Stimulated activated CD8-positive, alpha-beta memory T cell treated with anti-CD3 and anti-CD28 coated beads, Interleukin-12 subunit alpha, Interleukin-12 subunit beta, amount 100 ng/mL, for 24 hours (primary cell): ENCODE measurements at regions not wholly inside any gene's neighbourhood (a gene's known extent, or its start where the extent isn't known, plus 50 kb on each side); places are given as distances from the start of the nearest gene placed in this dataset.
"Not testable (repeated sequence)": the region's sequence is repeated elsewhere in the genome, so short reads cannot be mapped to it uniquely, and the experiment has no call there.

Experiments used
- DNase-seq: peaks from one replicate; pipeline ENCODE4 v3.0.0-alpha.2; 2020; ENCODE audit errors: extremely low read depth

DNA sequence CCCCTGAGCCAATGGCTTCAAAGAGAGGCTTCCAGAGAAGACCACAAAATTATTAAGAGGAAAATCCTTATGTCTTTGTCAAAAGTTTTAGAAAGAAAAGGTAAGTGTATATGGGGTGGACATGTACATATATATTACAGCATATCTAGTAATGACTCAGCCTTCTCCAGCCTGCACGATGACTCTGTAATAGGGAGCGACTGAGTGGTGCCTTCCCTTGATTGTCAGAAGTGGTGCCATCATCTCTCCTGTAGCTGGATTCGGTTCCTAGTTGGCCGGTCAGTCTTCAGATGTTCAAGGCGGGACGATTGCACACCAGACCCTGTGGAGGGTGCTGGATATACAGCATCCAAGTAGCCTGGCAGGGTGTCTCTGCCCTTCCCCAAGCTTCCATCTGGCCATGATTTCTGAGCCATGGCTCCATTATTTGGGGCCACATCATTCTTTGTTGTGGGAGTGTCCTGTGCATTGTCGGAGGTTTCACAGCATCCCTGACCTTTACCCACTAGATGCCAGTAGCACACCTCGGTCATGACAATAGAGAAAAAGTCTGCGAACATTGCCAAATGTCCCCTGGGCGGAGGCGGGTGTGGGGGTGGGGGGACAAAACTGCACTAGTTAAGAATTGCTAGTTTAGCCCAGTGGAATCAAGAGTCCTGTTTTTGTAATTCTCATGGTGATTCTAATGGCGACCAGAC lies 206.2 kb upstream of the KAZN start:
- DNase-seq, result no peak

DNA sequence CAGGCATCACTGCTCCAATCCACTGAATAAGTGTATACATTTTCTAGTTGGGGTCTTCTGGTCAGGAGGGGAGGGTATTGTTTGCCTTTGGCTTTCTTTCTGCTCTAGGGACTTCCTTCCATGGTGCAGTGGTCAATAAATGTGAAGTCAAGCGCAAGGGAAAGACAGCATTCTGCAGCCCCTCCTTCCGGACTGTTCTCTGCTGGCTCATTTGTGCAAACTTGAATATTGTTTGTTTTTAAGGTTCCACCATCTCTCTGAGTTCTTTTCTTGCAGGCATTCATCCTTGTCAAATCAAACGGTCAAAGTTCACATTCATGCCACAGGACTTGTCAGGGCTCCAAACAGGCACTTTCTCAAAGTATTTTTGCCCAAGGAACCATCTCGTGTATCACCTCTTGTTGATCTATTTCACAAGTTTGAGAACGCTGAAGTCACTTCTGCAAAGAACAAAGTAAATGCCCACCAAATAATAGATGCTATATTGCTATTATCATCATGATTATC lies 205.6 kb upstream of the KAZN start:
- no peak for DNase-seq

DNA sequence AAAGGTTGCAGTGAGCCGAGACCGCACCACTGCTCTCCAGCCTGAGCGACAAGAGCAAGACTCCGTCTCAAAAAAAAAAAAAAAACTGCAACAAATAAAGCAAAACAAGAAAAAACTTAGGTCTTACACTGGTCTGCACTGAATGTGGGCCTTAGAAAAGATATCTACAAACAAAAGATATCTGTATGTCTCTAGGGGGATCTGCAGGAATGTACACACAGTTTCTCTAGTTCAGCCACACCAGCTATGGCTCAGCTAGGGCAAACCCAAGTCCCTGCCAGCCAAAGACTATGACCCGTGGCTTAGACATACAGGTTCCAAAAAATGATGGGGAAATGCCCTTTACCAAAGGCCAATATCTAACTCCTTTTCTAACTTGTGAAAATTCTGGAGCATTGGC lies 202.4 kb upstream of the KAZN start:
- DNase-seq, result no peak

GRCh38 chr1:14403961-14404645 lies 194.4 kb upstream of the KAZN start:
- no peak for DNase-seq

GRCh38 chr1:14404862-14405301 lies 193.6 kb upstream of the KAZN start:
- no peak for DNase-seq

- DNase-seq, result no peak
These were observed 186.2 kb upstream of the KAZN start for GRCh38 chr1:14412235-14412634.

GRCh38 chr1:14413819-14414490 lies 184.5 kb upstream of the KAZN start:
- DNase-seq, result no peak

- no peak for DNase-seq
These were observed 183.1 kb upstream of the KAZN start for GRCh38 chr1:14415396-14415795.

- not testable (repeated sequence) for DNase-seq
These were observed 178.7 kb upstream of the KAZN start for GRCh38 chr1:14419778-14420218.

DNA sequence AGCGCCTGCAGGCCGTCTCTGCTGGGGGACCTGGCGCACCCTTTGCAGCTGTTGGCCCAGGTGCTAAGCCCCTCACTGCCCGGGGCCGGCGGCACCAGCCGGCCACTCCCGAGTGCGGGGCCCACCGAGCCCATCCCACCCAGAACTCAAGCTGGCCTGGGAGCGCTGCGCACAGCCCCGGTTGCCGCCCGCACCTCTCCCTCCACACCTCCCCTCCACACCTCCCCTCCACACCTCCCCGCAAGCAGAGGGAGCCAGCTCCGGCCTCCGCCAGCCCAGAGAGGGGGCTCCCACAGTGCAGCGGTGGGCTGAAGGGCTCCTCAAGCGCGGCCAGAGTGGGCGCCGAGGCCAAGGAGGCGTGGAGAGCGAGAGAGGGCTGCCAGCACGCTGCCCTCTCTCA lies 177.8 kb upstream of the KAZN start:
- DNase-seq, result no peak

GRCh38 chr1:14421295-14421976 lies 177.0 kb upstream of the KAZN start:
- DNase-seq, result no peak

- no peak for DNase-seq
These were observed 176.4 kb upstream of the KAZN start for GRCh38 chr1:14421977-14422609.

GRCh38 chr1:14424325-14425002 lies 174.0 kb upstream of the KAZN start:
- DNase-seq, result no peak

GRCh38 chr1:14426854-14427253 lies 171.6 kb upstream of the KAZN start:
- DNase-seq, result no peak

DNA sequence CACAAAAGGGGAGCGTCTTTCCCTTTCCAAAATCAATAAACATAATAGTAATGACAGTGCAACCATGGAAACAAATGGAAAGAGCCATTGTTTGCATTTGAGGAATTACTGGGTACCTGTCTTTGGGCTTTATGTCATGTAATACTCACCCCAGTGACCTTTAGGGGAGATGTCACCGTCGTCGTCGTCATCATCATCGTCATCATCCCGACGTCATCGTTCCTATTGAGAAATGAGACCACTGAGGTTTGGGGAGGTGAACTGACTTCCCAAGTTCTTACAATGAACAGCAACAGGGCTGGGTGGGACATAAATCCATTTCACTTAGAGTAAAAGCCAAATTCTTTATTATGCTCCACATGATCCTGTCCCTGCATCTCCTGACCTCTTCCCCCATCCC lies 168.9 kb upstream of the KAZN start:
- DNase-seq, result no peak

DNA sequence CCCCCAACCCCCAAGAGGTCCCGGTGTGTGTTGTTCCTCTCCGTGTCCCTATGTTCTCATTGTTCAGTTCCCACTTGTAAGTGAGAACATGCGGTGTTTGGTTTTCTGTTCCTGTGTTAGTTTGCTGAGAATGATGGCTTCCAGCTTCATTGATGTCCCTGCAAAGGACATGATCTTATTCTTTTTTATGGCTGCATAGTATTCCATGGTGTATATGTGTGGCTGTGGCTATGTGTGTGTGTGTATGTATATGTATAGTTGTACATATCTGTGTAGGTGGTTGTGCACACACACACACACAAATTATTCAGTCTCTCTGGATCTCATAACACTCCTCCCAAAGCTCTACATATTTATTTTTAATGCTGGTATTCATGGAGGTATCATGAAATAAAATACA lies 165.8 kb upstream of the KAZN start:
- DNase-seq, result not testable (repeated sequence)

- no peak for DNase-seq
These were observed 163.0 kb upstream of the KAZN start for GRCh38 chr1:14435368-14436023.

DNA sequence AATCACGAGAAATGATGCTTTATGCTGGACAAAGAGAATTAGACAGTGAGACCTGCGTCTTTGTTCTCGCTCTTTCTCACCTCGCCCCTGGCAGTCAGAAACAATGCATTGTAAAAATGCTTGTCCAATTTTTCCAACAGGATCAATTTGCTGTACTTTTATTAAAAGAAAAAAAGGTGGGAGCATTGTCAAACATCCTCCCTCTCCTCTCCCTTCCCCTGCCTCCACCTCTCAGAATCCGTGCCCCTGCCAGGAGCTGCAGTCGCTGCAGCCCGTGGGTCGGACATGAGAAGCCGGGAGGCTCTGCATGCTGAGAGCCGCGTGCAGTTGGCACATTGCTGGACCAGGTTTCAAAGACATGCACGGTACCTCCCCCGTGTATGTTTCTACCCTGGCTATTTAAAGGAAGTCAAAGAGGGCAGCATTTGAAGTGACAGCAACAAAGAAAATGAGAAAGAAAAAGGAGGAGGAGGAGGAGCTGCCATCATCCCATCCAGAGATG lies 161.0 kb upstream of the KAZN start:
- DNase-seq, result no peak

DNA sequence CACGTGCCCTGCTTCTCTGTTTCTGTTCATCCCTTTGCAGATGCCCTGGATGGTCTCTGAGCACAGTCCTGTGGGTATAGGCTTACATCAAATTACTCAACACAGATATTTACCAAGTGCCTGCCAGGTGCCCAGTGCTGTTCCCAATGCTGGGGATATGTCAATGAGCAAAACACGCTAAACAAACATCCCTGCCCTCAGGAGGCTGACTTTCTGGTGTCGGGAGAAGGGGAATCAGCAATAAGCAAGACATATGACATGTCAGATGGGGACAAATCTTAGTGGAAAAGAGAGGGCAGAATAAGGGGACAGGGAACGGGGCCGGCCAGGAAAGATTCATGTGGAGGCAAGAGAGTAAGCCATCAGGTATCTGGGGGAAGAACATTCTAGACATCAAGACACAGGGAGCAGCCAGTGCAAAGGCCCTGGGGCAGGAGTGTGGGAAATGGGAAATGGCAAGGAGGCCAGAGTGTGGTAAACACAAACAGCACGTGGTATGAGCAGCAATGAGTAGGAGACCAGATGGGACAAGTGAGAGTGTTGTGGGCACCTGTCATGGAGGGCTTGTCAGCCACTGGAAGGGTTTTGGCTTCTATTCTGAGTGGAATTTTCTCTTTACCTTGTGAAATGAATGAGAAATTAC lies 160.2 kb upstream of the KAZN start:
- no peak for DNase-seq

GRCh38 chr1:14439015-14439414 lies 159.5 kb upstream of the KAZN start:
- DNase-seq, result no peak
